HG03103 (cell line): ENCODE measurements at regions not wholly inside any gene's neighbourhood (a gene's known extent, or its start where the extent isn't known, plus 50 kb on each side); places are given as distances from the start of the nearest gene placed in this dataset.

Experiments used
- ATAC-seq: cut with Tn5 transposase; IDR thresholded peaks from one replicate; pipeline ENCODE4 v1.9.1; 2021; ENCODE audit warnings: low read depth; ENCODE audit not compliant: unreplicated experiment

DNA sequence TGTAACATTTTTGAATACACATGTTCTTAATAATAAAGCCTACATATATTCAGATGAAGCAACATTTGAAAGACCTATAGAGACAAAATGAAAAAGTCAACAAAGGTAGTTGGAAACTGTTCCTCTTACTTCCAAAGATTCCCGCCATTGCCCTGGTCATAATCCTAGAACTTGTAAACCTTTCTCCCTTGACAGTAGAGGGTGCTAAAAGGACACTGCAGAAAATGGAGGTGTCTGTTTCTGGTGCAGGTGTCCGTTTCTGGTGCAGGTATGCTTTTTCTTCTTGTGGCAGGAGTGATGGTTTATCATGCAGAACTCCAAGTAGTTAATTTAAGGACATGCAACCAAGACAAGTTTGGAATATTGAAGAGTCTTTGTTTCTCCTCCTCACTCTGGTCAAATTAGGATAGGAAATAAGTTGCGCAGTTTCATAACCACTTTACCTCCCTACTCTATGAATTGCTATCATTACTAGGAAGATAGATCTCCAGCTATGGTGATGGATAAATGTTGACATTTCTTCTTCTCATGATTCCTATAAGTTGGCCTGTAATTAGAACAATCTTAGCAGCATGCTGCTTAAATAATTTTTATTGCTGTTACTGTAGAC, 56.0 kb upstream of the FAM174A start:
- ATAC-seq: peak; percentile 62

DNA sequence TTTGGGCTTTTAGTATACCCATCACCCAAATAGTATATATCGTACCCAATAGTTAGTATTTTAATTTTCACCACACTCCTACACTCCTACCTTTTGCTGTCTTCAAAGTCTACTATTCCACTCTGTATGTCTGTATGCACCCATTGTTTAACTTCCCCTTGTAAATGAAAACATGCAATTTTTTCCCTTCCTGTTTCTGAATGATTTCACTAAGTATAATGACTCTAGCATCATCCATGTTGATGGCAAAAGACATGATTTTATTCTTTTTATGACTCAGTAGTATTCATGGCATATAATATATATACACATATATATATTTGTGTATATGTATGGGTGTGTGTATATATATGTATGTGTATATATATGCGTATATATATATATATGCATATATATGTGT, 63.1 kb upstream of the FAM174A start:
- no peak for ATAC-seq

- peak; percentile 78 for ATAC-seq
Observed at GRCh38 chr5:100469767-100470166, 65.4 kb upstream of the FAM174A start.

DNA sequence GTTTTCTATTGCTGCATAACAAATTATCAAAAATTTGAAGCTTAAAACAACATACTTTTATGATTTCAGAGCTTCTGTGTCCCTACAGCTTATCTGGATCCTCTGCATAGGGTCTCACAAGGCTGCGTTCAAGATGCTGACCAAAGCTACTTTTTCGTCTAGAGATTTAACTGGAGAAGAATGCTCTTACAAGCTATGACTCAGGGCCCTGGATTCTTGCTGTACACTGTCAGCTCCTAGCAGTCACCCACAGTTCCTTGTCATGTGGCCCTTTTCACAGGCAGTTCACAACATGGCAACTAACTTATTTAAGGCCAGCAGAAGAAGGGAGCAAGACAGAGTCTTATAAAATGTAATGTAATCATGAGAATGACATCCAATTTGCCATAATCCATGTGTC, 70.8 kb upstream of the FAM174A start:
- no peak for ATAC-seq

DNA sequence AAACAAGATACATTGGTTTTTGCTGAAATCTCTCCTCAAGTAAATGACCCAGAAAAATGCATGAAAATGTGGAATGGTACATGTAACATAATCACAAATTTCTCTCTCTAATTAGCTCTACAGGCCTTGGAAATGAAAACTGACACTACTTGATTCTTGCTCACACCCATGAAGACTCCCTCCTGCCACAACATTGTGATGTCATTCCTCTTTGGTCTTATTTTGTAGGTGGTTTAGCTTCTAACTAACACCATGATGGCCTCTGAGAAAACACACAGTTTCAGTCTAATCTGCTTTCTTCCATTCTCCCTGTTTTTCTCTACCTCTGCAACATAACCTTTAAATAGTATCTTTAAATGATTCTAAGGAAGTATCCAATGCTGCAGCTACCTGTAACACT, 78.6 kb upstream of the FAM174A start:
- ATAC-seq: no peak

DNA sequence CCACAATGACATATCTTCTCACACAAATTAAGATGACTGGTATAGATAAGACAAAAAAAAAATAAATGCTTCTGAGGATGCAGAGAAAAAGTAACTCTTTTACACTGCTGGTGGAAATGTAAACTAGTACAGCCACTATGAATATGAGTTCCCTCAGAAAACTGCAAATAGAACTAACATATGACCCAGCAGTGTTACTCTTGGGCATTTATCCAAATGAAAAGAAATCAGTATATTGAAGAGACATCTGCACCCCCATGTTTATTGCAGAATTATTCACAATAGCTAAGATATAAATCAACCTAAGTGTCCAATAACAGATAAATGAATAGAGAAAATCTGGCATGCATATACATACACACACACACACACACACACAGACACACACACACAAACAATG, 83.0 kb upstream of the FAM174A start:
- ATAC-seq: no peak

DNA sequence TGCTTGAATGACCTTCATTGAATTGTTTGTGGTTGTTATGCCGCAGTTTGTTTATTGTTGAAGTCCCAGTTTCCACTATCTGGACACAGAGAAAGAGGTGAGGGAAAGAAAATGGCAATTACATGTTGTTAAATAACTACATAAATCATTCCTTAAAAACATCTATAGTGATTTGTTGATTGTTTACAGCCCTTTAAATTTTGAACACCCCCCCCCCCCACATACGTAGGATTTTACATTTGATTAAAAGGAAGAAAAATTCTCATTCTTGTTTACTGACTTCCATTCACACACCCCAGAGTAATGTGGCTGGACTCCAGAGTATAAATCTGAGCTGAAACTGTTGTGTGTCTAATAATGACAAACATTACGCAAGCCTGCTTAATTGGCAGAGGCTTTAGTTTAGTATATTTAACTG, 87.1 kb upstream of the FAM174A start:
- no peak for ATAC-seq

DNA sequence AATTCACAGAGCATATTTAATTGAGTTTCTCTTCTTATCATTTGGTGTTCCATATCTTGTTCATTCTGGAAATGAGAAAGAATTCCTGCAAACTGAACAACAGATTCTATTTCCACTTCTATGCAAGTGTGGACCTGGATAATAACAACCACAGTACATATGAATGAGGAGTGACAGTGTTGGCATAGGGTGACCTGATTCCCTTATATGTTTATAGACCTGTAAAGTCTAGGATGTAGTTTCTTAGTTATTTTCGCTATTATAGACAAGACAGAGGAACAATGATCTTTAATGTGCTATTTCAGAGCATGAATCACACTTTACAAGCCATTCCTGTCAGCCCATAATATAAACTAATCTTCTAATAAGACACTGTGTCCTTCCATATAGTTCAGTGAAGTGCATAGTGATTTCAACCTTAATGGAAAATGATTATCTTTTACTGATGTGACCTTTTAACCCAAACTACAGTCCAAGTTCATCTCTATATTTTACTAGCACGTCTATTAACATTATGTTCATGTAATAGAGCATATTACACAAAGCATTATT, 88.2 kb upstream of the FAM174A start:
- no peak for ATAC-seq

DNA sequence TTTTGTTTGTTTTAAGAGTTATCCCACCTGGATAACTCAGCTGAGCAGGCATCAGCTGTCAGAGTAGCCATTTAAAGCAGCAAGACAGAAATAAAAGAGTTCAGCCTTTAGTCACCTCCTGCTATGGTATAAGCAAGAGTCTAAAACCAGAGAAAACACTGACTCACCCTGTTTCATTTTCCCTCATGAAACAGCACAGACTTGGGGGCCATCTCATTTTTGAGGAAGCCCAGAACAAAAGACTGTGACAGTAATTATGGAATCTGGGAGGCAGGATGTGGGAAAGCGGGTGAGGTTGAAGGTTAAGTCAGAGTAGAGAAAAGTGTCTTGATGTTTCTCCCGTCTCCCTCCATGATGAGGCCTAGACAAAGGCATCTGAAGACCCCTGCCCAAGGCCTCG, 90.2 kb upstream of the FAM174A start:
- no peak for ATAC-seq

GRCh38 chr5:100434815-100435214, 100.4 kb upstream of the FAM174A start:
- no peak for ATAC-seq

GRCh38 chr5:100432741-100433140, 102.4 kb upstream of the FAM174A start:
- ATAC-seq: no peak

- peak; percentile 92 for ATAC-seq
Observed at GRCh38 chr5:100430268-100431195, 104.6 kb upstream of the FAM174A start.

DNA sequence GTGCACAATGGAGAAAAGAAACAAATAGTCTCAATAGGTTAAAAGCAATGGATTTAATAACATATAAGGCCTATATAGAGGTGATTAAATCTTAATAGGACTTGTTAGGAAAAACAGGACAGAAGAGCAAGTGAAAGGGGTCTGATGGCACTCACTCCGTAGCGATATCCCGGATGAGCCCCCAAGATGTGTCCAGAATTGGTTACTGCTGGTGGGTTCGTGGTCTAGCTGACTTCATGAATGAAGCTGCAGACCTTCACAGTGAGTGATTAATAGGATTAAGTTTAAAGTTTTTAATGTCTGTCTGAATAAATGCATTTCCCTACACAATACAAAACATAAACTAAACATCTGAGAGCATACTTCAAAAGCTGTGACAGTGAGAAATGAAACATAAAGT, 110.4 kb upstream of the FAM174A start:
- no peak for ATAC-seq

- no peak for ATAC-seq
Observed at GRCh38 chr5:100424017-100424416, 111.2 kb upstream of the FAM174A start.

DNA sequence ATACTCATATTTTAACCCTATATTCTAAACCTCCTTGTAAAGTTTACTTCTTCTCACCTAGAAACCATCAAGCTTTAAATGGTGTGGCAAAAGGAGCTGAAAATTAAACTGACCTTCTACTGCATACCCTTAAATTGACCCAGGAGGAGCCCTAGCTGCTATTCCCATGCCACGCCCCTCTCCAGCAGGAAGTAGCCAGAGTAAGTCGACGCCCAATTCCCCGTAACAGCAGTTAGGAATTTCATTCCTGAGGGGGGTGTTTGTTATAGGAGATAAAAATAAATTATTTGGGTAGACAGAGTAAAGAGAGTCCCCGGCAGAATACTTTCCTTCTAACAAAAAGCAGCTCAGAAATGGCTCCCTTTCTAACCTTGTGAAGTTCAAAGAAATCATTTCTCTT, 111.8 kb upstream of the FAM174A start:
- ATAC-seq: no peak

GRCh38 chr5:100421360-100421759, 113.8 kb upstream of the FAM174A start:
- no peak for ATAC-seq

DNA sequence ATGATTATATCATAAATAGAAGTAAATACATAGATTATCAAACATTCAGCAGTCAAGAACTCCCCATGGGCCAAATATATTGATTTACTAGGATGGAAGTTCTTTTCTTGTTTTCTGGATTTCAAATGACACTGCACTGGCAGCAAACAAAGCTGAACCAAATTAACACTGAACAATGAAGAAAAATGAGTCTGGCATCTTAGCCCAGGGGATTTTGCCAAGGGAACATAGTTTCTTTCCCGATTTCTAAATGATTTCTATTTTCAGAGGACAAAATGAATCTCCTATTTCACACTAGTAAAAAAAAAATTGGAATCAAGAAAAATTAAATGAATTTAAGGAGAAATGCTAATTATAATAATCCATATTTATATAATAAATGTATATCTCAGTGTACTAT, 116.9 kb upstream of the FAM174A start:
- no peak for ATAC-seq

DNA sequence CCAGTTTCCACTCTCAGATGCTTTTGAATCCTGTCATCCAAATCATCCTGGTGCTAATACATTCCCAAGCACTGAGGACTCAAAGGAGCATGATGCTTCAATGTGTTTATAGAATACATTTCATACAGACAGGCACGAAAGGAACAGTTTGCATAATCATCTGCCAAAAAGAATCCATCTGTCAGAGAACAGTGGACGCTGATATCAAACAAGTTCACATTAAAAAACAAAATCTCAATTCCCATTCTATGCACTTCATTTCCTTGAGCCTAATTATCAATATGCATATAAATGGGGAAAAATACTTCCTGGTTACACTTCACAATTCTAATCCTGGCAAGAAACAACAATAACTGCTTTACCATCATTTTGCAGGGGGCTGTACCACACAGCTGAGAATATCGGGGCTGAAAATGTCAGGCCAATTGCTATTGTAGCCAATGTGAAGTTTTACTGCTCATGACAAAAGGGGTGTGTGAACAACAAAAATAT, 125.5 kb upstream of the FAM174A start:
- no peak for ATAC-seq

- no peak for ATAC-seq
Observed at GRCh38 chr5:100407053-100407452, 128.1 kb upstream of the FAM174A start.

DNA sequence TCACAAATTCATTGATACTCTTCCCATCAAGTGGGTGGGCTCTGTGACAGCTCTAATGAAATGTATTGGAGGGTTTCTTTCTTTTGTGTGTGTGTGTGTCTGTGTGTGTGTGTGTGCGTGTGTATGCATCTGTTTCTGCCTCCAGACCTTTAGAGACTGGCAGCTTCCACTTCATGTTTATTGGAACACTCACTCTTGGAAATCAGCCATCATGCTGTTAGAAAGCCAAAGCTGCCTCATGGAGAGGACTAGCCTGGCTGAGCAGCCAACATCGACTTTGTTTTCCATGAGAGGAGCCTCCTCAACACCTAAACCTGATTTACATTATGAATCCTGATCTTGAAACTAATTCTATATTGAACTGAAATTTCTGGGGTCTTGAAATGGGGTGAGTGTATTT, 128.5 kb upstream of the FAM174A start:
- ATAC-seq: no peak

GRCh38 chr5:100402071-100402470, 133.1 kb upstream of the FAM174A start:
- ATAC-seq: no peak

- no peak for ATAC-seq
Observed at GRCh38 chr5:100401149-100401548, 134.0 kb upstream of the FAM174A start.
